Ascending aorta (tissue), 2 donors: ENCODE measurements at regions not wholly inside any gene's neighbourhood (a gene's known extent, or its start where the extent isn't known, plus 50 kb on each side); places are given as distances from the start of the nearest gene placed in this dataset.
"Not testable (repeated sequence)": the region's sequence is repeated elsewhere in the genome, so short reads cannot be mapped to it uniquely, and the experiment has no call there.

Experiments
- DNase-seq, 2 donors: peaks; one replicate each; pipeline ENCODE4 v3.0.0-alpha.2; 2019; ENCODE audit warnings: low spot score in 2 of 2
- H3K27ac ChIP-seq, 2 donors: fragments of 200-600 bp; sonication (generic); one replicate each; pipeline ENCODE4 v1.5.1; 2016 to 2017; ENCODE audit warnings: mild to moderate bottlenecking in 1 of 2
- H3K27me3 ChIP-seq: fragments of 200-600 bp; sonication (generic); one replicate; pipeline ENCODE4 v1.5.1; 2017
- H3K36me3 ChIP-seq, 2 donors: fragments of 200-600 bp; sonication (generic); one replicate each; pipeline ENCODE4 v1.5.1; 2016
- H3K4me1 ChIP-seq, 2 donors: fragments of 200-600 bp; sonication (generic); one replicate each; pipeline ENCODE4 v1.5.1; 2016 to 2017; ENCODE audit warnings: mild to moderate bottlenecking in 1 of 2
- H3K4me3 ChIP-seq, 2 donors: fragments of 200-600 bp; sonication (generic); one replicate each; pipeline ENCODE4 v1.5.1; 2016 to 2017; ENCODE audit warnings: mild to moderate bottlenecking in 1 of 2
- H3K9me3 ChIP-seq, 2 donors: fragments of 200-600 bp; sonication (generic); one replicate each; pipeline ENCODE4 v1.5.1; 2016
- CTCF ChIP-seq, 3 experiments: fragments of 200-600 bp in 2 of 3; fragments of 450-650 bp in 1 of 3; sonication (generic) in 2 of 3; IDR thresholded peaks; one replicate each; pipeline ENCODE4 v1.5.1; 2016 to 2019; ENCODE audit warnings: antibody characterized with exemption in 3 of 3, mild to moderate bottlenecking in 1 of 3, moderate library complexity in 1 of 3
- intact Hi-C: fragments of 100-400 bp; cut with DNase I; formaldehyde crosslinking; loops from one replicate; pipeline ENCODE4 v1.15.1; 2023

- H3K4me1 ChIP-seq: no peaks in the 10 kb centered on the region
- no peak overlapping the region for H3K4me3 ChIP-seq
- intact Hi-C loops: no loop called here
- no peak for TF ChIP-seq CTCF (IDR thresholded peaks at IDR 0.05)
- no peaks in the 10 kb centered on the region for H3K27me3 ChIP-seq
- H3K36me3 ChIP-seq: no peaks in the 10 kb centered on the region
- no peaks in the 10 kb centered on the region for H3K9me3 ChIP-seq
- no peak for DNase-seq
- no peak overlapping the region for H3K27ac ChIP-seq
These were observed 321.7 kb upstream of the FSTL5 start for GRCh38 chr4:162485486-162485885.

- no peaks in the 10 kb centered on the region for H3K4me1 ChIP-seq
- H3K36me3 ChIP-seq: no peaks in the 10 kb centered on the region
- H3K27ac ChIP-seq: no peak overlapping the region
- H3K9me3 ChIP-seq: no peaks in the 10 kb centered on the region
- no peak for DNase-seq
- intact Hi-C loops: no loop called here
- H3K27me3 ChIP-seq: no peaks in the 10 kb centered on the region
- H3K4me3 ChIP-seq: no peak overlapping the region
- TF ChIP-seq CTCF (IDR thresholded peaks at IDR 0.05): no peak
These were observed 311.4 kb upstream of the FSTL5 start for GRCh38 chr4:162475246-162475645.

- no peak for DNase-seq
- no peaks in the 10 kb centered on the region for H3K36me3 ChIP-seq
- H3K27ac ChIP-seq: no peak overlapping the region
- no peaks in the 10 kb centered on the region for H3K4me1 ChIP-seq
- no peak overlapping the region for H3K4me3 ChIP-seq
- no peaks in the 10 kb centered on the region for H3K9me3 ChIP-seq
- H3K27me3 ChIP-seq: no peaks in the 10 kb centered on the region
- TF ChIP-seq CTCF (IDR thresholded peaks at IDR 0.05): no peak
- intact Hi-C loops: no loop called here
These were observed 306.2 kb upstream of the FSTL5 start for GRCh38 chr4:162469977-162470376.

GRCh38 chr4:162465356-162465755 is 301.6 kb upstream of the FSTL5 start:
- intact Hi-C loops, H3K9me3 ChIP-seq, H3K36me3 ChIP-seq, H3K27me3 ChIP-seq, H3K4me1 ChIP-seq, DNase-seq, H3K27ac ChIP-seq, H3K4me3 ChIP-seq: not testable (repeated sequence)

GRCh38 chr4:162461952-162462351 is 298.2 kb upstream of the FSTL5 start:
- H3K36me3 ChIP-seq: no peaks in the 10 kb centered on the region
- TF ChIP-seq CTCF (IDR thresholded peaks at IDR 0.05): no peak
- H3K27me3 ChIP-seq: no peaks in the 10 kb centered on the region
- no peaks in the 10 kb centered on the region for H3K4me1 ChIP-seq
- no peaks in the 10 kb centered on the region for H3K9me3 ChIP-seq
- no peak overlapping the region for H3K4me3 ChIP-seq
- H3K27ac ChIP-seq: no peak overlapping the region
- no peak for DNase-seq
- intact Hi-C loops: no loop called here

- H3K4me1 ChIP-seq: no peaks in the 10 kb centered on the region
- H3K27ac ChIP-seq: no peak overlapping the region
- H3K36me3 ChIP-seq: no peaks in the 10 kb centered on the region
- H3K9me3 ChIP-seq: no peaks in the 10 kb centered on the region
- TF ChIP-seq CTCF (IDR thresholded peaks at IDR 0.05): no peak
- H3K27me3 ChIP-seq: no peaks in the 10 kb centered on the region
- no peak for DNase-seq
- intact Hi-C loops: no loop called here
- no peak overlapping the region for H3K4me3 ChIP-seq
These were observed 294.3 kb upstream of the FSTL5 start for GRCh38 chr4:162458051-162458450.
